ENCODE measurements at regions not wholly inside any gene's neighbourhood (a gene's known extent, or its start where the extent isn't known, plus 50 kb on each side); places are given as distances from the start of the nearest gene placed in this dataset.

DNA sequence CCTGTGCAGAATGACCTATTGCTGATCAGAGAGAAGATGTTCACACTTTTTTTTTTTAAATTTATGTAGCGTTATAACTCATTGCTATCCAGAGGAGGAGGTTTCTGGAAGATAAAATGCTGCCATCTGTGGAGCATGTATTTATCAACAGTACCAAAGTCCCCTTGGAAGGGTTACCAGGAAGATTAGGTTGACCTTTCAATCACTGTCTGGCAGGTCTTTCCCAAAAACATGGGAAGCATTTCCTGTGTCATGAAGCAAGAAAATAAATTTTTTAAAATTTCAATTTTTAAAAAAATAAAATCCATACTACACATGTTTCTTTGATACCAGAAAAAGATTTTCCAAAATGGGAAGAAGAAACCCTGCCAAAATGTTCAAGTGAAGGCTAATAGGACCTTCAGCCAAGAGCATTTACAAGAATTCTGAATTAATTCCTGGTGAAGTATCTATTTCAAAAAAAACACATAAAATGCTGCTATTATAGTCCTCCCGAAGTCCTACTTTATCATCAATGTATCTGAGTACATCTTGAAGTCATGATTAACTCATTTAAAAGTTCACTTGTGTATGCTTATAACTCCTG lies 143.9 kb upstream of the RND3 start:
- no peak overlapping the region for H3K4me3 ChIP-seq (ENCODE audit: low read depth, low read length)
- DNase-seq (ENCODE audit: low read depth), result no peak
- TF ChIP-seq, protein P1, sequence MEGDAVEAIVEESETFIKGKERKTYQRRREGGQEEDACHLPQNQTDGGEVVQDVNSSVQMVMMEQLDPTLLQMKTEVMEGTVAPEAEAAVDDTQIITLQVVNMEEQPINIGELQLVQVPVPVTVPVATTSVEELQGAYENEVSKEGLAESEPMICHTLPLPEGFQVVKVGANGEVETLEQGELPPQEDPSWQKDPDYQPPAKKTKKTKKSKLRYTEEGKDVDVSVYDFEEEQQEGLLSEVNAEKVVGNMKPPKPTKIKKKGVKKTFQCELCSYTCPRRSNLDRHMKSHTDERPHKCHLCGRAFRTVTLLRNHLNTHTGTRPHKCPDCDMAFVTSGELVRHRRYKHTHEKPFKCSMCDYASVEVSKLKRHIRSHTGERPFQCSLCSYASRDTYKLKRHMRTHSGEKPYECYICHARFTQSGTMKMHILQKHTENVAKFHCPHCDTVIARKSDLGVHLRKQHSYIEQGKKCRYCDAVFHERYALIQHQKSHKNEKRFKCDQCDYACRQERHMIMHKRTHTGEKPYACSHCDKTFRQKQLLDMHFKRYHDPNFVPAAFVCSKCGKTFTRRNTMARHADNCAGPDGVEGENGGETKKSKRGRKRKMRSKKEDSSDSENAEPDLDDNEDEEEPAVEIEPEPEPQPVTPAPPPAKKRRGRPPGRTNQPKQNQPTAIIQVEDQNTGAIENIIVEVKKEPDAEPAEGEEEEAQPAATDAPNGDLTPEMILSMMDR (IDR thresholded peaks at IDR 0.05; ENCODE audit: insufficient read depth, low read depth, low read length), result no peak

DNA sequence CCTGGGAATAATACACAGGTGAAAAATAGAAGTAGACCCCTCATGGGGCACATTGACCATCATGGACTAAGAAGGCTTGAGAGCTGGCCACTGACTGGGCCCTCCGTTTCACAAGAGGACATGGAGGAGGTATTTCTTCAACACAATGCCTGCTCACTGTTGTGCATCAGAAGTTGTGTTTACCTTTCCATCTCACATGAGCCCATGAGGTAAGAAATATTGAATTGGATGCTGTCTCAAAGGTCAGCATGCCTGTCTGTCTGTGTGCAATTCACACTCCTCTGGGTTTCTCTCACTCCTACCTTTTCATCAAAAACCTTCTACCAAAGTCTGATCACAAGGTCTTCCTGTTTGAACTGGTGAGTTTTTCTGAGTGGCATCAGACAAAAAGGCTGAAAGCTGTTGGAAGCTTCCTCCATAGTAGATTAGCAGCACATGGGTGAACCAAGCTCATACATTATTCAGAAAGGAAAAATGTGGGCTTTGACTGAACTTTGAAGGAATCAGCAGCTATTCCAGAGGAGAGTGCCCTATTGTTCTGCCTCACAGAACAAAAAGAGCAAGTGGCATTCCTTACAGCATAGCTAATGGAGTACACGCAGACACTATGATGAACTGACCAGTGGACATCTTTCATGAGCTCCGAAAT lies 143.2 kb upstream of the RND3 start:
- DNase-seq (ENCODE audit: low read depth), result no peak
- TF ChIP-seq, protein P1 (IDR thresholded peaks at IDR 0.05; ENCODE audit: insufficient read depth, low read depth, low read length), result no peak
- no peak overlapping the region for H3K4me3 ChIP-seq (ENCODE audit: low read depth, low read length)

DNA sequence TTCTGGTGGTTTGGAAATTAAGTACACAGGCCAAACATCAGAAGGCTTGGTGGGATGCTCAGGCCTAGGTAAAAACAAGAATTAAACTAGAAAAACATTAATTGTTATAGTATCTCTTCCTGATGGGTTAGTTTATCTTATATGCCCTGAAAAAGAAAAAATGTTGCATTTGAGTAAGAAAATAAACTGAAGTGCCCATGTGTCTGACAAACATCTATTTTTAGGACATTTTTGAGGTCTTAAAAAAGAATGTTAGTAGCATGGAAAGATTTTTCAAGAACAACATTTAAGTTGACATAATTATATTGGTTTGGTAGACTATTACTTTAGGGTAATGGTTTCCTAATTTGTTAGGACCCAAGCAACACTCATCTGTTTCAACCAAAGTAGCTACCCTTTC lies 140.1 kb upstream of the RND3 start:
- DNase-seq (ENCODE audit: low read depth), result no peak
- H3K4me3 ChIP-seq (ENCODE audit: low read depth, low read length), result no peak overlapping the region
- TF ChIP-seq, protein P1 (IDR thresholded peaks at IDR 0.05; ENCODE audit: insufficient read depth, low read depth, low read length), result no peak

DNA sequence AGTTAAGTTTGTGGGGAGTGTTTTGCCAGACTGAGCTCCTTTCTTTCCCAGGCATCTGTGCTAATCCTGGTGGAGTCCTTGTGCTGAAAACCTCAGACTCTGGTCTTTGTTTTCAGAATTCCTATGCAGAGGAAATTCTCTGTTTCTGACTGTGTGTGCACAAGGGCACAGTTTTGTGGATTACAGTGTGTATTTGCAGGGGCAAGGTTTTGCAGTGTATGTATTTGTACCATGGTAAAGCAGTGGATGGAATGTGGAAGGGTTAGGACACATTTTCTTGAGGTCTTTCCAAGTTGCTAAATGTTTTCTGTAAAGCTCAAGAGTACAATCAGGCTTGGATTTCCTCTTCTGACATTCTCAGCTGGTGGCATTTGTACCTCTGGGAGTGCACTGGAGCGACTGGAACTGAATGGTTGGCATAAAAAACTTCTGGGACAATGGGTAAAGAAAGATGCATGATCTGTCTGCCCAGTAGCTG lies 139.5 kb upstream of the RND3 start:
- DNase-seq (ENCODE audit: low read depth), result no peak
- no peak overlapping the region for H3K4me3 ChIP-seq (ENCODE audit: low read depth, low read length)
- TF ChIP-seq, protein P1 (IDR thresholded peaks at IDR 0.05; ENCODE audit: insufficient read depth, low read depth, low read length), result no peak

DNA sequence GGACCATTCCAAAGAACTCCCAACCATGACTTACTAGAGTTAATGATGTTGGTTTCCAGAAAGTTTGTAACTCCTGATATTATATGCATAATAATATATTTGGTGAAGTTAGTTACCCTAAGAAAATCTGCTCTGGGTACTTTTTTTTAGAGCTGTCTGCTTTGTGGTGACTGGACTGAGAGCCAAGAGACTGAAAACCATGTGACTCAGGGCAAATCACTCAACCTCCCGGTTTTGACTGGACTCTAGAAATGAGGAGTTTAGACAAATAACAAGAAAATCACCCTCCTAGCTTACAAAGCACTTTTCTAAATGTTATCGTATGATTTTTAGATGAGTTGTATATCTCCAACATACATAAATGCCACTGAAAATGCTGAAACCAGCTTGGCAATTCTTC lies 138.3 kb upstream of the RND3 start:
- no peak overlapping the region for H3K4me3 ChIP-seq (ENCODE audit: low read depth, low read length)
- TF ChIP-seq, protein P1 (IDR thresholded peaks at IDR 0.05; ENCODE audit: insufficient read depth, low read depth, low read length), result no peak
- no peak for DNase-seq (ENCODE audit: low read depth)

DNA sequence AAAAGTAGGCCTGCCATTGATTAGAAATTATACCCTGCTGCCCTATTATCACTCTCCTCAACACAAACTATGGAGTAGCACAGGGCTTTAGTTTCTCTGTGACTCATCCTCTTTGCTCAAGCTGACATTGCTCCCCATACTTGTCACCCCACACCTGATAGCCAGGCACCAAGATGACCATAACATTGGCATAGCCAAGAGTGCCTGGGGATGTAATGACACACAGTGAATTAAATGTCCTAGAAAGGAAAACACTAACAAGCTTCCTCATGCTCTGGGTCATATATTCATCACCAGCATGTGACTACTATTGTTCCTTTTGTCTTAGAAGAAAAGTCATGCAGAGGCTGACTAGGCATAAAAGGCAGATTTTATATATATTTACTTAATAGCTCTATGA lies 137.8 kb upstream of the RND3 start:
- no peak for DNase-seq (ENCODE audit: low read depth)
- H3K4me3 ChIP-seq (ENCODE audit: low read depth, low read length), result no peak overlapping the region
- TF ChIP-seq, protein P1 (IDR thresholded peaks at IDR 0.05; ENCODE audit: insufficient read depth, low read depth, low read length), result no peak
